ENCODE measurements at regions not wholly inside any gene's neighbourhood (a gene's known extent, or its start where the extent isn't known, plus 50 kb on each side); places are given as distances from the start of the nearest gene placed in this dataset.
A peak's percentile ranks its signal among the peaks of the same experiment; 100 is the strongest.

- no peak for TF ChIP-seq TP53 (CRISPR knock-in tag; IDR thresholded peaks at IDR 0.05)
- Histone ChIP-seq H3K4me1 (no peaks in the 10 kb centered on the region), H3K9me3 (no peaks in the 10 kb centered on the region), H3K4me2 (no peak overlapping the region), H3K4me3 (no peak overlapping the region), H3K27ac (no peak overlapping the region)
- 32% methylated on average over 3 of the region's 3 CpGs for WGBS (ENCODE audit: missing lambda C conversion rate)
- ChIA-PET POLR2A (no interaction called here), CTCF (no interaction called here)
- no peak for FAIRE-seq
- DNase-seq (ENCODE audit: low read depth in 1 of 2, low spot score in 1 of 2), result no peak
- ATAC-seq, result no peak
Observed at GRCh38 chr12:85509857-85510256, 229.8 kb downstream of the ALX1 start.

- Histone ChIP-seq H3K4me3 (no peak overlapping the region), H3K4me2 (no peak overlapping the region), H3K9me3 (no peaks in the 10 kb centered on the region), H3K27ac (no peak overlapping the region), H3K4me1 (no peaks in the 10 kb centered on the region)
- ATAC-seq, result no peak
- CTCF ChIA-PET, result interaction anchor here (0.8 kb wide), 1 partner anchor 60 kb away, joined by 3 read pairs; no protein-coding TSS in a partner anchor
- DNase-seq (ENCODE audit: low read depth in 1 of 2, low spot score in 1 of 2), result no peak
- TF ChIP-seq MAFK (IDR thresholded peaks at IDR 0.05; ENCODE audit: partially characterized antibody) (peak; percentile 93), BHLHE40 (IDR thresholded peaks at IDR 0.05; ENCODE audit: low read depth, low read length) (no peak), CEBPB (IDR thresholded peaks at IDR 0.05) (no peak)
- no peak for FAIRE-seq
- POLR2A ChIA-PET, result no interaction called here
Observed at GRCh38 chr12:85516039-85516438, 236.0 kb downstream of the ALX1 start.

GRCh38 chr12:85516667-85517325 lies 236.8 kb downstream of the ALX1 start:
- TF ChIP-seq KDM5A (IDR thresholded peaks at IDR 0.05) (no peak), CHD4 (IDR thresholded peaks at IDR 0.05; ENCODE audit: borderline replicate concordance) (no peak), RARB (CRISPR knock-in tag; IDR thresholded peaks at IDR 0.05) (no peak), FOSL2 (IDR thresholded peaks at IDR 0.05) (no peak), FOSL2 (CRISPR knock-in tag; IDR thresholded peaks at IDR 0.05) (no peak), JUNB (IDR thresholded peaks at IDR 0.05) (no peak), FOSB (CRISPR knock-in tag; IDR thresholded peaks at IDR 0.05) (no peak), HOXB5 (CRISPR knock-in tag; IDR thresholded peaks at IDR 0.05) (no peak)
- 25% methylated on average over 3 of the region's 3 CpGs for WGBS (ENCODE audit: missing lambda C conversion rate)
- no peaks in the 10 kb centered on the region for H3K4me1 ChIP-seq
- POLR2A ChIA-PET, result no interaction called here
- no peak for FAIRE-seq
- no peak overlapping the region for H3K4me2 ChIP-seq
- H3K4me3 ChIP-seq, result no peak overlapping the region
- no peak overlapping the region for H3K27ac ChIP-seq
- CTCF ChIA-PET, result no interaction called here
- H3K9me3 ChIP-seq, result no peaks in the 10 kb centered on the region
- ATAC-seq, result no peak
- DNase-seq (ENCODE audit: low read depth in 1 of 2, low spot score in 1 of 2), result no peak

- CTCF ChIA-PET, result no interaction called here
- H3K4me2 ChIP-seq, result no peak overlapping the region
- DNase-seq (ENCODE audit: low read depth in 1 of 2, low spot score in 1 of 2), result no peak
Observed at GRCh38 chr12:85519163-85519562, 239.1 kb downstream of the ALX1 start.

GRCh38 chr12:85523197-85523596 lies 243.2 kb downstream of the ALX1 start:
- FAIRE-seq (no peak), DNase-seq (ENCODE audit: low read depth in 1 of 2, low spot score in 1 of 2) (no peak), ATAC-seq (no peak)
- H3K27ac ChIP-seq, result no peak overlapping the region
- H3K9me3 ChIP-seq, result no peaks in the 10 kb centered on the region
- CTCF ChIA-PET, result no interaction called here
- TF ChIP-seq JUNB (IDR thresholded peaks at IDR 0.05) (no peak), CTCF (IDR thresholded peaks at IDR 0.05) (no peak), EHF (CRISPR knock-in tag; IDR thresholded peaks at IDR 0.05) (no peak)
- H3K4me1 ChIP-seq, result no peaks in the 10 kb centered on the region
- H3K4me3 ChIP-seq, result no peak overlapping the region
- H3K4me2 ChIP-seq, result no peak overlapping the region
- WGBS (ENCODE audit: missing lambda C conversion rate), result 30% methylated on average over 2 of the region's 2 CpGs
- POLR2A ChIA-PET, result no interaction called here

More at GRCh38 chr12:85519163-85519562, 239.1 kb downstream of the ALX1 start:
- Histone ChIP-seq H3K4me1 (no peaks in the 10 kb centered on the region), H3K9me3 (no peaks in the 10 kb centered on the region), H3K27ac (no peak overlapping the region), H3K4me3 (no peak overlapping the region)
- TF ChIP-seq ZSCAN20 (CRISPR knock-in tag; IDR thresholded peaks at IDR 0.05), result no peak
- TF ChIP-seq CHD2 (IDR thresholded peaks at IDR 0.05; ENCODE audit: low read length, partially characterized antibody), result no peak
- ATAC-seq, result no peak
- no peak for FAIRE-seq
- 23% methylated on average over 3 of the region's 3 CpGs for WGBS (ENCODE audit: missing lambda C conversion rate)
- POLR2A ChIA-PET, result no interaction called here
